ENCODE measurements at regions not wholly inside any gene's neighbourhood (a gene's known extent, or its start where the extent isn't known, plus 50 kb on each side); places are given as distances from the start of the nearest gene placed in this dataset.

DNA sequence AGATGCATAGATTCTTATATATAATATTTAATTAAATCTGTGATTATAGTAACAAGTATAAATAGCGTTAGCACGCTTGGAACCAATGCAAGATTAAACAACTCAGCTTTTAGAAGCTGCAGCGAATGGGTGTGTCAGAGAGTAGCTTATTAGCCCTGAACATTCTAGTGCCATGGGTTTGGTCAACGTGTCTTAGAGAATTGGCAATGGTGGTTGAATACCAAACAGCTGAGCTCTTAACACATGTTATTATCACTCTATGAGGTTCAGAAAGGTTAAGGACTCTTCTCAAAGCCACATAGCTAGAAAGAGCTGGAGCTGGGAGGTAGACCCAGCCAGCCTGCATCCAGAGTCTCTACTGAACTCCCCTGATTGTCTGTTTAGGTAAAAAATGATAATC lies 284.2 kb upstream of the CHD6 start:
- no peak for TF ChIP-seq CTCF (optimal IDR thresholded peaks at IDR 0.05 in 1 of 3, IDR thresholded peaks at IDR 0.05 in 1 of 3, conservative IDR thresholded peaks at IDR 0.05 in 1 of 3; ENCODE audit: extremely low read depth in 1 of 3, insufficient read depth in 2 of 3, low read length in 3 of 3)
- no peak for TF ChIP-seq EZH2 (IDR thresholded peaks at IDR 0.05; ENCODE audit: low read length)
